SIG-M5 treated with dmso at 0.1 percent for 504 hours (cell line): ENCODE measurements at regions not wholly inside any gene's neighbourhood (a gene's known extent, or its start where the extent isn't known, plus 50 kb on each side); places are given as distances from the start of the nearest gene placed in this dataset.

Source experiments
- DNase-seq: peaks from one replicate; lab custom pipeline; 2025; ENCODE audit not compliant: unreplicated experiment; lab: John Stamatoyannopoulos, UW

DNA sequence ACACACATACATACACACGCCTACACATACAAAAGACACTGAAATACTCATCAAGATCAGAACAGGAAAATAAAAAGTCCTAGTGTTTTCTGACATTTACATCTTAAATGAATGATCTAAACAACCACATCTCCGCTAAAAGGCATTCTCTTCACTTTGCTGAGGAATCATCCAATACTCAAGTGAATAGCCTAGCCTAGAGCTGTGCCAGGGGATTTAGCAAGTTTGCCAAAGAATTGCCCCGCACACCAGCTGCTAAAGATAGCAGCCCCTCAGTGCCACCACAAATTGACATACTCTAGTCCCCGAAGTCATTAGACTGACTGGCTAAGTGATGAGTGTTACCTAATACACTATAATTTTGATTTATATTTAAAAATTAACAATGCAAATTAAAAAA, 246.8 kb upstream of the POU3F2 start:
- no peak for DNase-seq

GRCh38 chr6:98589536-98589935, 244.8 kb upstream of the POU3F2 start:
- DNase-seq, result no peak

DNA sequence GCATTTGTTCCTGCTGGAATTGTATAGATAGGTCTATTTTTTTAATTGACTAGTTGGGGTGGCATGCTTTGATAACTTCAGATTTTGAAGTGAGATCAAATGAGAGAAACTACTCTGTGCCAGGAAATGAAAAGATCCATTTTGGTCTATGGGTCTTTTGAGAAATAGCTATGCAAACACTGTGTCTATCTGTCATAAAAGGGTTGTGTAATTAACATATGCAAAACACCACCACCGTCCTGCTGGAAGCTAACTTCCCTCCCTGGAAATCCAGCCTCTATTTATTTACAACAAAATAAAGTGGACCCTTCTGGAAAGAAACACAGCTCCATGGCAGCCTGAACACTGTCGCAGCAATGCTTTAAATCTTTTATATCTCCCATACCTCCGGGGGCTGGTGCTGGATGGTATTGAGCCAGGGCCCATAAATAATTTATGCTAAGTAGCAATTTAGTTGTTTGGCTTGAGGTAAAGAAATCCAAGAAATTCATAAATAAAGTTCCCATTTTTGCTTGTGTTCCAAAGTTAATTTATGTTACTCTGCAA, 244.2 kb upstream of the POU3F2 start:
- no peak for DNase-seq

DNA sequence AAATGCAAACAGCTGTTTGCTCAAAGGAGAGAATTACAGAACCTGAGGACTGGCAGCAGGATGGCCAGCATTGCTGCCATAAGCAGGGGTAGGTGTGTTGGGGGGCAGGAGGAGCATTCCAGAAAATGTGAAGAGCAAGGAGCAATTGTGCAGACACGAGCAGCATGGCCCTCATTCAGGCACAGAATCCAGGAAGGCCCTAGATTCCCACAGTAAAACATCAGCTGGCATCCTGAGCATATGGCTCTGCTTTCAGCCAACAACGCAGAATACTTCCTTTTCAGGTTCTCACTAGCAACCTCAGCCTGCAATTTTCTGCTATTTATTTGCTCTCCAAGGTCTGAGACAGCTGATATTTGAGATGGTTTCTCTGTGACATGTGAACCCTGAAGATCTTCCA, 243.4 kb upstream of the POU3F2 start:
- DNase-seq, result no peak

GRCh38 chr6:98593676-98594075, 240.7 kb upstream of the POU3F2 start:
- DNase-seq, result no peak

DNA sequence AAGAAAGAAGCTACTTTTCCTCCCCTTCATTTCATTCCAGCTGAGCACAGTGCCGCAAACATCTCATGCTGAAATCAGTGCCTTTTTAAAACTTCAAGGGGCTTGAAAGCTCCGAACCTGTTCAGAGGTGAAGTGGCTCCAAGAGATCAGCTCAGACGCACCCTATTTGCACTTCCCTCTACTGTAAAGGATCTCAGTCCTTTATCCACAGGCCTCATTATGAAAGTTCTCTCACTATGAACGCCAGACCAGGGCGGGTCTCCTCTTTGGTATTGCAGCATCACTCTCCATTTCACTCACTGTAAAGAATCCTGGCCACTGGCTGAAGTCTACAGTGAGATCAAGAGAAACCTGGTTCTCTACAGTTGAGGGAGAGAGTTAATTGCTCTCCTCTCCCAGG, 232.7 kb upstream of the POU3F2 start:
- DNase-seq, result no peak

GRCh38 chr6:98605705-98606104, 228.7 kb upstream of the POU3F2 start:
- DNase-seq, result no peak

DNA sequence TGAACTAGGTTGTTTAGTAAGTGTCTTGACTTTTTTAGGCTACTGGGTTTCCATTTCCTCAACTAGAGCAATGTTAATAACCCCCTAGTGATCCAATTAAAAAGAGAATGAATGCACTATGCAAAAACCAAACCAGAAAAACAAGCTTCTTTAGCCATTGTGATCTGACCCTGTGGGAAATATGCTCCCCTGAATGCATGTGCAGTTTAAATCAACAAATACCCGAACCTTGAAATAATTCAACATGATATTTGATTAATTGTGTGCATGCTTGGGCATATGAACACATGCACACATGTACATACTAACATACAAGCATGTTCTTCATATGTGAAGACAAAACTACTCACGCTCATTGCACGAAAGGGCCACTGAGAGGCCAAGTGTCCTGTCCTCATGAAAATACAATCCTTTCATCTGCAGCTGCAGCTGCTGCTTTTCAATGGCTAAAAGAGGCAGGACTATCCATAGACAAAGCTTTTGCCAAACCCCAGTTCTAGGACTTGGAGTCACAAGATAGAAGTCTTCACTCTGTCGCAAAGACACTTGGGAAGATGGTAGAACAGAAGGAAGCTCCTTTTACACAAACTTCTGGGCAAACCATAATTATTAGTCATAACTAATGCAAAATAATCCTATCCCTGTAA, 207.1 kb upstream of the POU3F2 start:
- no peak for DNase-seq

GRCh38 chr6:98633886-98634285, 200.5 kb upstream of the POU3F2 start:
- no peak for DNase-seq

- no peak for DNase-seq
These were observed 199.8 kb upstream of the POU3F2 start for GRCh38 chr6:98634569-98634968.

DNA sequence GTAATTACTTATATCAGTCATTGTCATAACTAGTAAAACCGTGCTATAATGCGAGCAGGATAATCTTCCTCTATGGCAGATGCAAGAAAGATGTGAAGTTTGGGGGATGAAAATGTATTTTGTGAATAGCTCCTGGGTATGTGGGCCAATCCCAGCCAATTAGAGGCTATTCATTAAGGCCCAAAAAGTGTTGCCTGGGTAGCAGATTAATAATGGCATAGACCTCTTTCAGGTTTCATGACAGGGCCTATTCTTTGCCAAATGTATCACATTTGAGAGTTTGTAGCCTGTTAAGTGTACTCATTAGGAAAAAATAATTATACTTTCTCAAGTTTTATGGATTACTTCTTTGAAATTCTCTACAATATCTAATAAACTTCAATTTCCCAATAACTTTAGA, 199.2 kb upstream of the POU3F2 start:
- DNase-seq, result no peak

DNA sequence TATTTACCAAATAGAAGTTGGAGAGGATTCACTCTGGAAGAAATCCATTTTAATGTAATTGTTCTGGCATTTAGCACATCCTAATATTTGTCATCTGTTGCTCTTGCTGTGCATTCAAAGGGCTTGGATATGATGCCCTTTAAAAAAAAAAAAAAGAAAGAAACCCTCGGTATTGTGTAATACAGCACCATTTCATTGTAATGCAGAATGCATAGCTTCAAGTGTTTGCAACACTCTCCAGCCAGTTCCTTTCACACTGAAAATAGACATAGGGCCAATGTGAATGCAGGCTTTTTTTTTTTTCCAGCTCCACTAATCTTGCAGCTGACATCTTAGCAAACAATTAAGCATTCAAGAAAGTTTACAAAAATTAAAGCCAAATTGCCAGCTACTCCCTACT, 197.4 kb upstream of the POU3F2 start:
- peak; percentile 11 for DNase-seq

GRCh38 chr6:98639089-98639635, 195.2 kb upstream of the POU3F2 start:
- DNase-seq, result no peak

DNA sequence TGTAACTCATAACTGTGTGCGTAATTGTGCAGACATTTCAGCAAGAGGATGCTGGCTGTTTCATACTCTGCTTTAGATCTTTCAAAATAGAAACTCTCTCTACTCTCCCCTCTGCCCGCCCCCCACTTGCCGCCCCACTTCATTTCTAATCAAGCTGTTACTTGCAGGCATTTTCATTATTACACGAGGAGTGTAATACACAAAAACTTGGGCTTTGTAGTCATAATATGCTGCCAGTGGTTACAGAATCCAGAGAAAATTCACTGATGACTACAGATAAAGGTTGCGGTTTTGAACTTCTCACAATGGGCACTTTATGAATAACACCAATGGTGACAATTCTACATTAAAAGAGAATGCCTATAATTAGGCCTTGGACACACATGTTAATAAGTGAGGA, 194.0 kb upstream of the POU3F2 start:
- no peak for DNase-seq

DNA sequence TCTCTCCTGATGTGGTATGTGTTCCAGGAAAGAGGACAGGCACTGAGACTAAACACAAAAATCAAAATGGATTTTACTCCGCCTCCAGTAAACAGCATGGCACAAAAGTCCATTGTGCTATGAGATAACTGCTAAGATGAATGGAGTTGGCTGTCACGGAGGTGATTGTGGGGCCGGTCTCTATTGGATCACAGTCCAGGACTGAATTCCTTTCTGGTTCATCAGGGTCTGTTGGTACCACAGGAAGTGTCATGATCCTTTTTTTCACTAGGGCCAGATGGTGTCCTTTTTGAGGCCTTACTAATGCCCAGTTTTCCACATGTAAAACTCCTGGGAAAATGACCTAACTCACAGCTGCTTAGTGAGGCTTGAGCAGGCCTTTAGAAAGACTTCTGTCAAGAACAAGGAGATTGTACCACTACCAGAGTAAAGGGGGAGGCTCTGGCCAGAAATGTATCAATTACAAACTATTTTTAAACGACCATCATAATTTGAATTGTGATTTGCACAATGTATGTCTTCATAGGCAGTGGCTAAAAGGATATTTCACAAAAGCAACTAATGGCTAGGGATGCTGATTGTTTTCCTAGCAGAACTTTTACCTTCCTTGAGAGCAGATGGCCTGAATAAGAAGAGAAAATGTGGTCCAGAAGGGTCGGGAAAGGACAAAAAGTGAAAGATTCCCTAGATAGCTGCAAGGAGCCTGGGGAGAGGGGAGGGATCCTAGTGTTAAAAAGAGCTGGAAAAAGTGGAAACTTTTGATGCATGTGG, 192.2 kb upstream of the POU3F2 start:
- DNase-seq, result no peak

- DNase-seq, result no peak
These were observed 190.3 kb upstream of the POU3F2 start for GRCh38 chr6:98644063-98644462.

- DNase-seq, result no peak
These were observed 186.0 kb upstream of the POU3F2 start for GRCh38 chr6:98648211-98648914.

- DNase-seq, result no peak
These were observed 183.4 kb upstream of the POU3F2 start for GRCh38 chr6:98650941-98651340.

- no peak for DNase-seq
These were observed 181.2 kb upstream of the POU3F2 start for GRCh38 chr6:98653179-98653578.

DNA sequence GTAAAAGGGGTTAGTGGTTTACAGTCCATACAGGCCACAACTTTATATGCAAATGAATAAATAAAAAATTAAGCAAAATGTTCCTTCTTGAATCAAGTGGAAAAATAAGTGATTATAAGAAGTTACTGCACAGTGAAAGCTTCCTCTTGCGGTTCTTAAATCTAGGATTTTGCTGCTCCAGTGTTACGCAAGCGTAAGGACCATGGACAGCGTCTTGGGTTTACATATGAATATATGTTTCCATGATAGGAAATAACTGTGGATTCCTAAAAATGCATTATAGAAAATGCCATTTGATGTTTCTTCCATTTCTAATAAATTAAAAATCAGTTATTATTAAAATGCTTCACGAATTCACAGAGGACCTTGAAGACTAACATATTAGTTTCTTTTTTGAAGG, 176.6 kb upstream of the POU3F2 start:
- no peak for DNase-seq

- no peak for DNase-seq
These were observed 165.0 kb upstream of the POU3F2 start for GRCh38 chr6:98669371-98669770.
